Panc1 (cell line): ENCODE measurements at regions not wholly inside any gene's neighbourhood (a gene's known extent, or its start where the extent isn't known, plus 50 kb on each side); places are given as distances from the start of the nearest gene placed in this dataset.

Experiments
- ATAC-seq: fragments of 200-7000 bp; cut with Tn5 transposase; 2 replicates; pipeline ENCODE4 v1.9.1; 2020; ENCODE audit warnings: mild to moderate bottlenecking, moderate library complexity
- BruUV-seq: library from RNA; stranded (reverse); fragments of 400-500 nt; replicated peaks from 2 replicates; lab custom pipeline; 2021; lab: Mats Ljungman, UMichigan
- CTCF ChIA-PET: fragments of 300-600 bp; sonication (Branson Sonifier 250); formaldehyde crosslinking; loops from one replicate; lab custom pipeline; 2022; ENCODE audit warnings: antibody characterized with exemption; lab: Charles Lee
- POLR2A ChIA-PET: fragments of 300-600 bp; sonication (Branson Sonifier 250); formaldehyde crosslinking; loops from one replicate; lab custom pipeline; 2022; ENCODE audit warnings: antibody characterized with exemption; lab: Charles Lee
- DNase-seq: peaks from one replicate; pipeline ENCODE4 v3.0.0-alpha.2; 2010; ENCODE audit warnings: low read depth, low spot score
- H3K27ac ChIP-seq: 2 replicates; pipeline ENCODE4 v1.5.1; 2011; ENCODE audit warnings: mild to moderate bottlenecking, low read length, inconsistent platforms
- H3K27me3 ChIP-seq: fragments of 200-500 bp; sonication (Bioruptor generic); 2 replicates; pipeline ENCODE4 v1.6.0; 2014; ENCODE audit warnings: low read length, inconsistent platforms; ENCODE audit not compliant: control insufficient read depth, insufficient read depth
- H3K36me3 ChIP-seq: fragments of 200-500 bp; sonication (Bioruptor generic); 2 replicates; pipeline ENCODE4 v1.5.1; 2014; ENCODE audit warnings: inconsistent platforms, mild to moderate bottlenecking, low read length, moderate library complexity; ENCODE audit not compliant: control insufficient read depth, insufficient read depth
- H3K4me1 ChIP-seq: 2 replicates; pipeline ENCODE4 v1.5.1; 2011; ENCODE audit warnings: inconsistent platforms, mild to moderate bottlenecking, low read length, moderate library complexity; ENCODE audit not compliant: control insufficient read depth, insufficient read depth
- H3K4me3 ChIP-seq, 2 experiments: 2 replicates each; pipeline ENCODE4 v1.5.1; 2011 to 2012; ENCODE audit warnings: low read depth in 2 of 2, low read length in 2 of 2, mild to moderate bottlenecking in 2 of 2, inconsistent platforms in 1 of 2, moderate library complexity in 1 of 2
- H3K9me3 ChIP-seq: fragments of 200-500 bp; sonication (Bioruptor generic); 2 replicates; pipeline ENCODE4 v1.5.1; 2014; ENCODE audit warnings: low read depth, mild to moderate bottlenecking, inconsistent platforms, low read length, moderate library complexity; ENCODE audit not compliant: control insufficient read depth, insufficient read depth
- POLR2AphosphoS5 ChIP-seq: IDR thresholded peaks from 2 replicates; pipeline ENCODE4 v1.6.1; 2012; ENCODE audit warnings: mild to moderate bottlenecking, low read depth, low read length, moderate library complexity
- SIN3A ChIP-seq: IDR thresholded peaks from 2 replicates; pipeline ENCODE4 v1.6.1; 2012; ENCODE audit warnings: low read depth, mild to moderate bottlenecking, low read length, moderate library complexity, borderline replicate concordance; ENCODE audit not compliant: insufficient read depth
- TCF7L2 ChIP-seq: IDR thresholded peaks from 2 replicates; pipeline ENCODE4 v1.6.1; 2011; ENCODE audit warnings: mild to moderate bottlenecking, low read depth, low read length, inconsistent platforms
- in situ Hi-C: cut with HindIII; loops from 2 replicates; pipeline ENCODE4 v1.10.0; 2016; ENCODE audit warnings: low sequenced_read_pairs, low pct_unique_long_range_greater_than_20kb
- intact Hi-C: fragments of 100-400 bp; cut with micrococcal nuclease; formaldehyde crosslinking; loops from one replicate; pipeline ENCODE4 v1.10.0; 2022; ENCODE audit not compliant: unreplicated experiment
- TF ChIP-seq, protein P1 (sequence below): fragments of 450-650 bp; IDR thresholded peaks from 2 replicates; pipeline ENCODE4 v1.5.1; 2017; ENCODE audit warnings: mild to moderate bottlenecking
- TF ChIP-seq, protein P2 (sequence below), 2 experiments: IDR thresholded peaks; 2 replicates each; pipeline ENCODE4 v1.6.1; 2011 to 2012; ENCODE audit warnings: low read depth in 2 of 2, control low read depth in 1 of 2, low read length in 1 of 2, mild to moderate bottlenecking in 1 of 2, moderate library complexity in 1 of 2; ENCODE audit not compliant: insufficient read depth in 1 of 2

DNA sequence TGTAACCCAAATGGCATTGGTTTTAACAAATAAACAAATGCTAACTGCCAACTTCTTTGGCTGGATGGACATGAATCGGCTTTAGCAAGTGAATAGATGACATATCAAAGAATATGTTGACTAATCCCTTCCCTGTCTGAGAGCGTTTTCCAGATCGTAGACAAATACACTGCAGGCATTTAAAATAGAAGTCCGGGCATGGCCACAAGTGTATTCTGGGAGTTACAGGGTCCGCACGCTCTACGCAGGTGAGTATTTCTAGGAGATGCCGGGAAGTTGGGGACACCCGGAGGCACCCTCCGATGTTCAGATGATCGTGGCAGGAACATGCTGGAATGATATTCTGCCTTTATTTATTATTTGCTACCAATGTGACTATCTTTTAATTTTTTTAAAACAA lies 53.2 kb upstream of the ZNF536 start:
- Histone ChIP-seq H3K36me3 (no peaks in the 10 kb centered on the region), H3K27me3 (peaks cover 3% of the 10 kb centered on the region; the same call in 1 of the 2 replicates), H3K27ac (no peak overlapping the region), H3K4me3 (no peak overlapping the region), H3K9me3 (no peaks in the 10 kb centered on the region), H3K4me1 (no peaks in the 10 kb centered on the region)
- no peak for TF ChIP-seq TCF7L2
- ATAC-seq (no peak), DNase-seq (no peak)
- ChIA-PET POLR2A (no interaction called here), CTCF (no interaction called here)
- intact Hi-C loops (no loop called here), in situ Hi-C loops (no loop called here)
- BruUV-seq, result no TSS peak

- no peak overlapping the region for H3K27ac ChIP-seq
- peaks cover 3% of the 10 kb centered on the region; the same call in 1 of the 2 replicates for H3K27me3 ChIP-seq
- DNase-seq (no peak), ATAC-seq (no peak)
- no peak overlapping the region for H3K4me3 ChIP-seq
- H3K9me3 ChIP-seq, result no peaks in the 10 kb centered on the region
- intact Hi-C loops (no loop called here), in situ Hi-C loops (no loop called here)
- TF ChIP-seq POLR2AphosphoS5, result no peak
- TF ChIP-seq SIN3A, result no peak
- TF ChIP-seq, protein P1, sequence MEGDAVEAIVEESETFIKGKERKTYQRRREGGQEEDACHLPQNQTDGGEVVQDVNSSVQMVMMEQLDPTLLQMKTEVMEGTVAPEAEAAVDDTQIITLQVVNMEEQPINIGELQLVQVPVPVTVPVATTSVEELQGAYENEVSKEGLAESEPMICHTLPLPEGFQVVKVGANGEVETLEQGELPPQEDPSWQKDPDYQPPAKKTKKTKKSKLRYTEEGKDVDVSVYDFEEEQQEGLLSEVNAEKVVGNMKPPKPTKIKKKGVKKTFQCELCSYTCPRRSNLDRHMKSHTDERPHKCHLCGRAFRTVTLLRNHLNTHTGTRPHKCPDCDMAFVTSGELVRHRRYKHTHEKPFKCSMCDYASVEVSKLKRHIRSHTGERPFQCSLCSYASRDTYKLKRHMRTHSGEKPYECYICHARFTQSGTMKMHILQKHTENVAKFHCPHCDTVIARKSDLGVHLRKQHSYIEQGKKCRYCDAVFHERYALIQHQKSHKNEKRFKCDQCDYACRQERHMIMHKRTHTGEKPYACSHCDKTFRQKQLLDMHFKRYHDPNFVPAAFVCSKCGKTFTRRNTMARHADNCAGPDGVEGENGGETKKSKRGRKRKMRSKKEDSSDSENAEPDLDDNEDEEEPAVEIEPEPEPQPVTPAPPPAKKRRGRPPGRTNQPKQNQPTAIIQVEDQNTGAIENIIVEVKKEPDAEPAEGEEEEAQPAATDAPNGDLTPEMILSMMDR, result no peak
- no peak for TF ChIP-seq TCF7L2
- TF ChIP-seq, protein P2, sequence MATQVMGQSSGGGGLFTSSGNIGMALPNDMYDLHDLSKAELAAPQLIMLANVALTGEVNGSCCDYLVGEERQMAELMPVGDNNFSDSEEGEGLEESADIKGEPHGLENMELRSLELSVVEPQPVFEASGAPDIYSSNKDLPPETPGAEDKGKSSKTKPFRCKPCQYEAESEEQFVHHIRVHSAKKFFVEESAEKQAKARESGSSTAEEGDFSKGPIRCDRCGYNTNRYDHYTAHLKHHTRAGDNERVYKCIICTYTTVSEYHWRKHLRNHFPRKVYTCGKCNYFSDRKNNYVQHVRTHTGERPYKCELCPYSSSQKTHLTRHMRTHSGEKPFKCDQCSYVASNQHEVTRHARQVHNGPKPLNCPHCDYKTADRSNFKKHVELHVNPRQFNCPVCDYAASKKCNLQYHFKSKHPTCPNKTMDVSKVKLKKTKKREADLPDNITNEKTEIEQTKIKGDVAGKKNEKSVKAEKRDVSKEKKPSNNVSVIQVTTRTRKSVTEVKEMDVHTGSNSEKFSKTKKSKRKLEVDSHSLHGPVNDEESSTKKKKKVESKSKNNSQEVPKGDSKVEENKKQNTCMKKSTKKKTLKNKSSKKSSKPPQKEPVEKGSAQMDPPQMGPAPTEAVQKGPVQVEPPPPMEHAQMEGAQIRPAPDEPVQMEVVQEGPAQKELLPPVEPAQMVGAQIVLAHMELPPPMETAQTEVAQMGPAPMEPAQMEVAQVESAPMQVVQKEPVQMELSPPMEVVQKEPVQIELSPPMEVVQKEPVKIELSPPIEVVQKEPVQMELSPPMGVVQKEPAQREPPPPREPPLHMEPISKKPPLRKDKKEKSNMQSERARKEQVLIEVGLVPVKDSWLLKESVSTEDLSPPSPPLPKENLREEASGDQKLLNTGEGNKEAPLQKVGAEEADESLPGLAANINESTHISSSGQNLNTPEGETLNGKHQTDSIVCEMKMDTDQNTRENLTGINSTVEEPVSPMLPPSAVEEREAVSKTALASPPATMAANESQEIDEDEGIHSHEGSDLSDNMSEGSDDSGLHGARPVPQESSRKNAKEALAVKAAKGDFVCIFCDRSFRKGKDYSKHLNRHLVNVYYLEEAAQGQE (IDR thresholded peaks at IDR 0.05; ENCODE audit: insufficient read depth in 1 of 2, low read depth in 2 of 2, low read length in 1 of 2), result no peak
- H3K4me1 ChIP-seq, result no peaks in the 10 kb centered on the region
- BruUV-seq, result no TSS peak
- H3K36me3 ChIP-seq, result no peaks in the 10 kb centered on the region
- CTCF ChIA-PET, result no interaction called here
- POLR2A ChIA-PET, result no interaction called here
These were observed 52.8 kb upstream of the ZNF536 start for GRCh38 chr19:30319411-30319810.

DNA sequence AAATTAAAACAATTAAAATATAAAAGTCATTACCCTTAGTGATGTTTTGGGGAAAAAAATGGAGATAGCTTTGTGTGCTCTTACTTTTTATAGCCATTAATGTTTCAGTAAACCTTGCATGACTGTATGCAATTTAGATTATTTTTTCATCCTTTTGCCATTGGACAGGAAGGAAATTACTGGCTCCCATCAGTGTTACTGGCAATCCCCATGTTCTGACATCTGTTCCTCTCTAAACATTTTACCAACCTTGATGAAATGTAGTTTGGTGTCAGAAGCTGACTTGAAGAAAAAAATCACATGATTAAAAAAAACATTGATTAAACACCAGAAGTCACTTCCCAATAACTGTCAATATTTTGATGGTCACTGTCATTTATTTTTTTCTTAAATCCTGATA lies 52.3 kb upstream of the ZNF536 start:
- no peaks in the 10 kb centered on the region for H3K36me3 ChIP-seq
- H3K27ac ChIP-seq, result no peak overlapping the region
- no peaks in the 10 kb centered on the region for H3K4me1 ChIP-seq
- intact Hi-C loops, result no loop called here
- peaks cover 3% of the 10 kb centered on the region; the same call in 1 of the 2 replicates for H3K27me3 ChIP-seq
- no peak overlapping the region for H3K4me3 ChIP-seq
- in situ Hi-C loops, result no loop called here
- ChIA-PET CTCF (no interaction called here), POLR2A (no interaction called here)
- TF ChIP-seq, protein P2 (IDR thresholded peaks at IDR 0.05; ENCODE audit: insufficient read depth in 1 of 2, low read depth in 2 of 2, low read length in 1 of 2), result no peak
- no peak for TF ChIP-seq SIN3A
- TF ChIP-seq, protein P1, result no peak
- TF ChIP-seq TCF7L2, result no peak
- no peak for TF ChIP-seq POLR2AphosphoS5
- H3K9me3 ChIP-seq, result no peaks in the 10 kb centered on the region
- DNase-seq, result no peak
- no TSS peak for BruUV-seq
- ATAC-seq, result no peak
